Keratinocyte (primary cell): ENCODE measurements at regions not wholly inside any gene's neighbourhood (a gene's known extent, or its start where the extent isn't known, plus 50 kb on each side); places are given as distances from the start of the nearest gene placed in this dataset.

Experiments used
- DNase-seq: peaks from one replicate; pipeline ENCODE4 v3.0.0-alpha.2; 2011; ENCODE audit warnings: low read depth, missing footprints, low spot score
- FAIRE-seq: peaks from 2 replicates; lab custom pipeline; 2011; peaks lifted over from hg19 to GRCh38; lab: Jason Lieb, UNC
- H2AFZ ChIP-seq: 2 replicates; pipeline ENCODE4 v1.6.0; 2012; ENCODE audit warnings: low read length, control low read depth, inconsistent platforms; ENCODE audit not compliant: control insufficient read depth
- H3K27ac ChIP-seq: 2 replicates; pipeline ENCODE4 v1.5.1; 2011; ENCODE audit warnings: low read length; ENCODE audit not compliant: control insufficient read depth, insufficient read depth
- H3K27me3 ChIP-seq: 3 replicates; pipeline ENCODE4 v1.6.0; 2011; ENCODE audit warnings: low read length; ENCODE audit not compliant: control insufficient read depth, insufficient read depth; ENCODE audit errors: extremely low read depth
- H3K36me3 ChIP-seq, 2 experiments: 2 replicates in 1 of 2; 3 replicates in 1 of 2; pipeline ENCODE4 v1.5.1; 2011; ENCODE audit warnings: low read length in 2 of 2, mild to moderate bottlenecking in 1 of 2; ENCODE audit not compliant: control insufficient read depth in 2 of 2, insufficient read depth in 2 of 2; ENCODE audit errors: extremely low read depth in 1 of 2
- H3K4me1 ChIP-seq: 3 replicates; pipeline ENCODE4 v1.5.1; 2011; ENCODE audit warnings: low read length; ENCODE audit not compliant: control insufficient read depth, insufficient read depth; ENCODE audit errors: extremely low read depth
- H3K4me2 ChIP-seq: 3 replicates; pipeline ENCODE4 v1.6.0; 2011; ENCODE audit warnings: low read depth, low read length; ENCODE audit not compliant: control insufficient read depth, insufficient read depth; ENCODE audit errors: extremely low read depth
- H3K4me3 ChIP-seq, 3 experiments: fragments of 200-600 bp in 1 of 3; sonication (generic) in 1 of 3; 2 replicates in 2 of 3; 3 replicates in 1 of 3; pipeline ENCODE4 v1.5.1; 2011 to 2016; ENCODE audit warnings: low read length in 3 of 3, mild to moderate bottlenecking in 3 of 3, control low read depth in 2 of 3, inconsistent platforms in 1 of 3, low read depth in 1 of 3, mixed read lengths in 1 of 3, mixed run types in 1 of 3, moderate library complexity in 1 of 3; ENCODE audit not compliant: control insufficient read depth in 2 of 3, insufficient read depth in 2 of 3; ENCODE audit errors: extremely low read depth in 1 of 3
- H3K79me2 ChIP-seq: 2 replicates; pipeline ENCODE4 v1.6.0; 2012; ENCODE audit warnings: low read length; ENCODE audit not compliant: control insufficient read depth, insufficient read depth
- H3K9ac ChIP-seq: 3 replicates; pipeline ENCODE4 v1.6.0; 2011; ENCODE audit warnings: low read length; ENCODE audit not compliant: control insufficient read depth, insufficient read depth; ENCODE audit errors: extremely low read depth
- H3K9me1 ChIP-seq: 3 replicates; pipeline ENCODE4 v1.6.0; 2011; ENCODE audit warnings: low read length; ENCODE audit not compliant: control insufficient read depth, insufficient read depth; ENCODE audit errors: extremely low read depth
- H3K9me3 ChIP-seq: 2 replicates; pipeline ENCODE4 v1.5.1; 2012; ENCODE audit warnings: low read depth, low read length; ENCODE audit not compliant: control insufficient read depth
- H4K20me1 ChIP-seq: 3 replicates; pipeline ENCODE4 v1.6.0; 2011; ENCODE audit warnings: low read length; ENCODE audit not compliant: control insufficient read depth, insufficient read depth; ENCODE audit errors: extremely low read depth
- CTCF ChIP-seq, 3 experiments: IDR thresholded peaks in 1 of 3; conservative IDR thresholded peaks in 1 of 3; optimal IDR thresholded peaks in 1 of 3; 2 replicates in 2 of 3; 3 replicates in 1 of 3; pipeline versions ENCODE3 to v1.5.1; 2011; ENCODE audit warnings: low read length in 3 of 3, mild to moderate bottlenecking in 3 of 3, moderate library complexity in 2 of 3, control low read depth in 1 of 3, inconsistent platforms in 1 of 3; ENCODE audit not compliant: insufficient read depth in 2 of 3; ENCODE audit errors: extremely low read depth in 1 of 3
- EZH2 ChIP-seq: IDR thresholded peaks from one replicate; pipeline ENCODE4 v1.6.1; 2012; ENCODE audit warnings: inconsistent platforms, mild to moderate bottlenecking, low read length, moderate library complexity
- dilution Hi-C: fragments of 300-500 bp; cut with MboI; formaldehyde crosslinking; loops from one replicate; pipeline ENCODE4 v1.7.0; 2020; ENCODE audit warnings: low sequenced_read_pairs; ENCODE audit not compliant: extremely low pct_ligation_motif_present
- small RNA-seq, 3 experiments: library from RNA; depleted of rRNA; stranded (forward); fragments of <200 nt; gene quantifications; one replicate each; pipeline ENCODE3, GENCODE V24; 2012; ENCODE audit warnings: low read depth in 3 of 3, low replicate concordance in 1 of 3; ENCODE audit not compliant: insufficient read length in 3 of 3

GRCh38 chr15:79140846-79141570 lies 50.4 kb upstream of the RASGRF1 start:
- DNase-seq: no peak

More at GRCh38 chr15:79140846-79141570, 50.4 kb upstream of the RASGRF1 start:
- Histone ChIP-seq H4K20me1 (no peaks in the 10 kb centered on the region), H3K9me1 (no peaks in the 10 kb centered on the region), H3K4me2 (no peak overlapping the region), H3K4me1 (no peaks in the 10 kb centered on the region), H3K27me3 (no peaks in the 10 kb centered on the region), H2AFZ (no peak overlapping the region), H3K9me3 (peaks cover 3% of the 10 kb centered on the region), H3K36me3 (no peaks in the 10 kb centered on the region), H3K27ac (no peak overlapping the region), H3K9ac (no peak overlapping the region), H3K79me2 (no peaks in the 10 kb centered on the region), H3K4me3 (no peak overlapping the region)
- dilution Hi-C loops: no loop called here
- no peak for FAIRE-seq
- no peak for TF ChIP-seq EZH2
- TF ChIP-seq CTCF (optimal IDR thresholded peaks at IDR 0.05 in 1 of 3, IDR thresholded peaks at IDR 0.05 in 1 of 3, conservative IDR thresholded peaks at IDR 0.05 in 1 of 3; ENCODE audit: extremely low read depth in 1 of 3, insufficient read depth in 2 of 3, low read length in 3 of 3): no peak

Small RNA genes in the stretch of these regions (small RNA-seq; reads per million reads assigned to genes)
- gene MIR184: 0 reads per million in 3 experiments
